Esophagus squamous epithelium (tissue), 5 donors: ENCODE measurements at regions not wholly inside any gene's neighbourhood (a gene's known extent, or its start where the extent isn't known, plus 50 kb on each side); places are given as distances from the start of the nearest gene placed in this dataset.

ENCODE experiments used
- DNase-seq: peaks from one replicate; lab custom pipeline; 2025; lab: John Stamatoyannopoulos, UW
- H3K27ac ChIP-seq, 4 donors: fragments of 200-600 bp; sonication (generic); one replicate each; pipeline ENCODE4 v1.5.1; 2016 to 2019; ENCODE audit warnings: mild to moderate bottlenecking in 1 of 4
- H3K27me3 ChIP-seq, 4 donors: fragments of 200-600 bp; sonication (generic); 1 replicate in 3 of 4; 2 replicates in 1 of 4; pipeline versions ENCODE4 v1.5.1 to v1.6.0; 2017 to 2021; ENCODE audit warnings: antibody characterized with exemption in 1 of 4
- H3K36me3 ChIP-seq, 3 donors: fragments of 200-600 bp; sonication (generic); one replicate each; pipeline ENCODE4 v1.5.1; 2016 to 2019
- H3K4me1 ChIP-seq, 3 donors: fragments of 200-600 bp; sonication (generic); one replicate each; pipeline ENCODE4 v1.5.1; 2017 to 2019
- H3K4me3 ChIP-seq, 4 donors: fragments of 200-600 bp; sonication (generic); 1 replicate in 3 of 4; 2 replicates in 1 of 4; pipeline ENCODE4 v1.5.1; 2016 to 2019; ENCODE audit warnings: mild to moderate bottlenecking in 2 of 4, moderate library complexity in 1 of 4
- H3K9me3 ChIP-seq, 3 donors: fragments of 200-600 bp; sonication (generic); one replicate each; pipeline ENCODE4 v1.5.1; 2016 to 2019
- CTCF ChIP-seq, 6 experiments: fragments of 450-650 bp in 4 of 6; fragments of 200-600 bp in 2 of 6; sonication (generic) in 2 of 6; IDR thresholded peaks; one replicate each; pipeline ENCODE4 v1.5.1; 2016 to 2019; ENCODE audit warnings: antibody characterized with exemption in 6 of 6, mild to moderate bottlenecking in 4 of 6, moderate library complexity in 4 of 6
- POLR2A ChIP-seq, 4 donors: fragments of 450-650 bp; IDR thresholded peaks; one replicate each; pipeline ENCODE4 v1.6.1; 2017; ENCODE audit warnings: antibody characterized with exemption in 4 of 4, mild to moderate bottlenecking in 4 of 4, moderate library complexity in 3 of 4
- WGBS, 2 donors: methylation state at CpG; one replicate each; pipeline ENCODE4 v1.1.5; 2018; 5-methylcytosine and 5-hydroxymethylcytosine counted together
- intact Hi-C: fragments of 100-400 bp; cut with DNase I; formaldehyde crosslinking; loops from one replicate; pipeline ENCODE4 v1.15.0; 2022
- donor health status: DM: yes; HTN: yes; CAD: no.

- WGBS, 2 donors: 75 to 79% methylated on average over 5 of the region's 5 CpGs
Observed at GRCh38 chr2:144692661-144693060, 172.7 kb upstream of the ZEB2 start.

GRCh38 chr2:144690771-144691170, 170.9 kb upstream of the ZEB2 start:
- 76 to 83% methylated on average over 2 of the region's 2 CpGs for WGBS, 2 donors
- Histone ChIP-seq H3K4me1 (no peaks in the 10 kb centered on the region), H3K27ac (no peak overlapping the region), H3K9me3 (no peaks in the 10 kb centered on the region), H3K36me3 (no peaks in the 10 kb centered on the region), H3K27me3 (no peaks in the 10 kb centered on the region), H3K4me3 (no peak overlapping the region)
- intact Hi-C loops: no loop called here
- no peak for DNase-seq
- TF ChIP-seq POLR2A (IDR thresholded peaks at IDR 0.05) (no peak), CTCF (IDR thresholded peaks at IDR 0.05) (no peak)

More at GRCh38 chr2:144692661-144693060, 172.7 kb upstream of the ZEB2 start:
- Histone ChIP-seq H3K27me3 (no peaks in the 10 kb centered on the region), H3K4me1 (no peaks in the 10 kb centered on the region), H3K4me3 (no peak overlapping the region), H3K27ac (no peak overlapping the region), H3K36me3 (no peaks in the 10 kb centered on the region), H3K9me3 (no peaks in the 10 kb centered on the region)
- TF ChIP-seq CTCF (IDR thresholded peaks at IDR 0.05): no peak
- TF ChIP-seq POLR2A (IDR thresholded peaks at IDR 0.05): no peak
- no peak for DNase-seq
- intact Hi-C loops: no loop called here

GRCh38 chr2:144686518-144687215, 166.7 kb upstream of the ZEB2 start:
- intact Hi-C loops: no loop called here
- Histone ChIP-seq H3K27me3 (no peaks in the 10 kb centered on the region), H3K9me3 (no peaks in the 10 kb centered on the region), H3K27ac (peak overlapping the region in 1 of 4 donors; percentile 9), H3K4me3 (no peak overlapping the region), H3K4me1 (peaks cover 0 to 11% (median 6%) of the 10 kb centered on the region in 3 donors), H3K36me3 (no peaks in the 10 kb centered on the region)
- WGBS, 2 donors: 48 to 60% methylated on average over 2 of the region's 2 CpGs
- TF ChIP-seq CTCF (IDR thresholded peaks at IDR 0.05) (no peak), POLR2A (IDR thresholded peaks at IDR 0.05) (no peak)
- no peak for DNase-seq

GRCh38 chr2:144683966-144684365, 164.0 kb upstream of the ZEB2 start:
- Histone ChIP-seq H3K9me3 (no peaks in the 10 kb centered on the region), H3K27ac (no peak overlapping the region), H3K36me3 (no peaks in the 10 kb centered on the region), H3K4me1 (peaks cover 0 to 11% (median 6%) of the 10 kb centered on the region in 3 donors), H3K4me3 (no peak overlapping the region), H3K27me3 (no peaks in the 10 kb centered on the region)
- DNase-seq: no peak
- 80 to 91% methylated on average over 3 of the region's 3 CpGs for WGBS, 2 donors
- intact Hi-C loops: no loop called here
- TF ChIP-seq CTCF (IDR thresholded peaks at IDR 0.05): no peak
- no peak for TF ChIP-seq POLR2A (IDR thresholded peaks at IDR 0.05)

GRCh38 chr2:144683107-144683753, 163.3 kb upstream of the ZEB2 start:
- intact Hi-C loops: no loop called here
- 59 to 75% methylated on average over 6 of the region's 6 CpGs for WGBS, 2 donors

More at GRCh38 chr2:144683107-144683753, 163.3 kb upstream of the ZEB2 start:
- H3K4me3 ChIP-seq: no peak overlapping the region
- H3K27me3 ChIP-seq: no peaks in the 10 kb centered on the region
- H3K9me3 ChIP-seq: no peaks in the 10 kb centered on the region
- H3K4me1 ChIP-seq: peaks cover 0 to 11% (median 6%) of the 10 kb centered on the region in 3 donors
- DNase-seq: no peak
- TF ChIP-seq CTCF (IDR thresholded peaks at IDR 0.05) (no peak), POLR2A (IDR thresholded peaks at IDR 0.05) (no peak)
- H3K36me3 ChIP-seq: no peaks in the 10 kb centered on the region
- H3K27ac ChIP-seq: no peak overlapping the region
